ENCODE measurements at regions not wholly inside any gene's neighbourhood (a gene's known extent, or its start where the extent isn't known, plus 50 kb on each side); places are given as distances from the start of the nearest gene placed in this dataset.

GRCh38 chr17:70752966-70753467 lies 583.7 kb downstream of the KCNJ2 start:
- DNase-seq: no peak

- no peak for DNase-seq
Observed at GRCh38 chr17:70763018-70763417, 593.7 kb downstream of the KCNJ2 start.

- DNase-seq: peak; percentile 40
Observed at GRCh38 chr17:70767102-70767701, 597.9 kb downstream of the KCNJ2 start.

- DNase-seq: no peak
Observed at GRCh38 chr17:70769956-70770355, 600.6 kb downstream of the KCNJ2 start.

DNA sequence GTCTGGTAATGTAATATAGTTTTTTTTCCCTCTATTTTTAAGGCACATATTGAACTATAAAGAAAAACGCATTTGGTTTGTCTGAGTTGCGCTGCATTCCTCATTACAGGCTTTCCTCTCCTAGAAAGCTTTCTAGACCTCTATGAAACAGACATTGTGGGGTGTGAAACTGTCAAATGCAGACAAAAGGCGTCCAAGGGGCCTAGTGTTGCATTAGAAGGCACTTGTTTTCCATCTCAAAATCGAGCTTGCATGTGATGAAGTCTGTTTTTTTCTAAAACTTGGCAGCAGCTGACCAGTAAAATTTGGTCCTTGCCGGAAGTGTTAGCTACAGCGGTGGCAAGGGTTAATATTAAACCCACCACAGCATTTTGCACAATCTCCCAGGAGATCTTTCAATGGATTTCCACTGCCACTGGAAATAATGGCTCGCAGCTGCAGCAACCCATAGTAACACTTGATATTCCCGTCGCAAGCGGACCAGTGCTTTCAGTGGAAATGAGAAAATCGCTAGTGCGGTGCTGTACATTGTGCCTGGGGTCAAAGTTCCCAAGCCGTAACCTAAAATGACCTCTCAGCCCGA lies 602.6 kb downstream of the KCNJ2 start:
- DNase-seq: no peak

- no peak for DNase-seq
Observed at GRCh38 chr17:70772761-70773160, 603.4 kb downstream of the KCNJ2 start.

DNA sequence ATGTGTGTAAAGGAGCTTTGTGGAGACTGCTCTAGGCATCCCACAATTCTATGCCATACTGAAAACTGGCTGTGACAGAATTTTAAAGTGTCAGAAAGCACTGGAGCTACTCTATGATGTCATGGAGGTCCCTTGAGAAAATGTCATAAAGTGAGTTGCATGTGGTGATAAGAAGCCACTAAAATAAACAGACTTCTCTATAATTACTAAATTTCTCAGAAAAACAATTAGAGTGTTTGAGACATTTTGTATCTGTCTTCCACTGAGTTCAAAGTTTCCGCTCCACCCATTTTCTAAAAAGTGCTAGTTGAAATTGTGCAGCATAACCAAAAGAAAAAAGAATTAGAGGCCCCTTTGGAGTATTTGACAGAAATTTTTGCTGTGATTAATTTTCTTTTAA lies 603.9 kb downstream of the KCNJ2 start:
- no peak for DNase-seq

DNA sequence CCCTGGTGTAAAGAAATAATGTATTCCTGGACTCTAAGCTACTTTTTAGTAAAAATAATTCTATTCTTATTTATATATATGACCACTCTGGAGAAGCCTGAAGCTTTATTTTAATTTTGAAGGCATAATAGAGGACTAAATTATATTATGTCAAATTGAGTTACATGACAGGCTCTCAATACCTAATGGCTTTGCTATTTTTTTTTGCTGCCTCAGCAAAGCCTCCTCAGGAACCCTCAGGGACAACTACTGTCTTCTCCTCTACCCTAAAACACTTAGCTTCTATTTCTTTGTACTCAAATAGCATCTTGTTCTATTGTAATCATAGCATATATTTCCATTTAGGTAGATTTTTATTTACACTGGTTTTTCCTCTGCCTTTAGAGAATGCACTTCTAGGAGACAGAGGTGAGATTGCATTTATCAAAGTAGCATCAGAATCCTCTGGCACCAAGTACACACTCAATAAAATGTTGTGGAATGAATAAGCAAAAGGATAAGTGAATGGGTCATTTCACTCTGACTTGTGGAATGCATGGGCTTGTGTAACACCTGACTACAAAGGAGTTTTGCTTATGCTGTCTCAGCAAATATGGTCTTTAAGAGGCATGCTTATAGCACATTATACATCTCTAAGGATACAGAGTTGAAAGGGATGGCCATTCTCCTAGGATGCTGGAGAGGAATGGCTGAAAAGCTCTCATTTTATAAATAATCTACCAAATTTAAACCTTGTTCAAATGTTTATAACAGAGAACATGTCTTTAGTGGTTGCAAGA lies 605.2 kb downstream of the KCNJ2 start:
- DNase-seq: no peak

- DNase-seq: no peak
Observed at GRCh38 chr17:70775679-70776078, 606.3 kb downstream of the KCNJ2 start.

DNA sequence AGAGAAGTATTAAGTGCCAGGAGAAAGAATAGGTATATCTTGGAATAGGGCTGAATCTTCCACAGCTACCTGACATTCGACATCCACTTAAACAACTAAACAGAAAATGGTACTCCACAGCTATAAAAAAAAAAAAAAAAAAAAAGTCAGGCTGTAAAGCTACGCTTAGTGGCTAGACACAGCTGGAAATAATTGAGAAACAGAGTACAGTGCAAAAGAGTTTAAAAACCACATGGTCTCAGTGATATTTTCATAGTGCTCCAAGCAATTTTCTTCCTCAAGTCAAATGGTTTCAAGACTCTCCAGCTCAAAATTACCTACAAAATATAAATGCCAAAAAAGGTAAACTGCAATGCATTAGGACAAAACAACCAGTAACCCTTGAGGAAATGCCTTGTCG lies 607.1 kb downstream of the KCNJ2 start:
- no peak for DNase-seq

GRCh38 chr17:70780031-70780430 lies 610.7 kb downstream of the KCNJ2 start:
- DNase-seq: no peak

- DNase-seq: no peak
Observed at GRCh38 chr17:70786081-70786480, 616.7 kb downstream of the KCNJ2 start.

DNA sequence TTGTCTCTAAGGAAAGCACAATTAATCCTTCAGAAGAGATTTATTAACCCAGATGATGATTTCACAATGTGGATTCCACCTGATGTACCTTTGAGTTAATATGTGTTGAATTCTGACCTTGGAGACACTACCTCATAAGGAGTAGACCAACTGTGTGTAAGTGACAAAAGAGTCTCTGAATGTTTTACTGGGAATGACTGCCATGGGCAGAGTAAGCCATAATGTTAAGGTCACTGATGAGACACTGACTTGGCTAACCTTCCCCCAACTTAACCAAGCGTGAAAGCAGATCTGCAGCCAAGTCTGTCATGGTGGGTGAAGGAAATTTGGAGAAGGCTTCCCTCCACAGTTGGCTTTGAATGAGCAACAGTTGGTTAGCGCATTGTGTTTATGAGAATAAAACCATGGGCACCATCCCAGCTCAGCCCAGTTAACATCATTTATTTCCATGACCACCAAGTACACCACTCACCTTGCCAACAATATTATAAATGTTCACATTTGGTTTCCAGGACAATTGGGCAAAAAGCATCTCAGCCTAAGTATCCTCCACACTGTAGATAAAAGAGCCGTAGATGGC lies 618.5 kb downstream of the KCNJ2 start:
- no peak for DNase-seq

GRCh38 chr17:70791748-70792443 lies 622.6 kb downstream of the KCNJ2 start:
- DNase-seq: no peak

GRCh38 chr17:70794738-70795137 lies 625.4 kb downstream of the KCNJ2 start:
- no peak for DNase-seq

DNA sequence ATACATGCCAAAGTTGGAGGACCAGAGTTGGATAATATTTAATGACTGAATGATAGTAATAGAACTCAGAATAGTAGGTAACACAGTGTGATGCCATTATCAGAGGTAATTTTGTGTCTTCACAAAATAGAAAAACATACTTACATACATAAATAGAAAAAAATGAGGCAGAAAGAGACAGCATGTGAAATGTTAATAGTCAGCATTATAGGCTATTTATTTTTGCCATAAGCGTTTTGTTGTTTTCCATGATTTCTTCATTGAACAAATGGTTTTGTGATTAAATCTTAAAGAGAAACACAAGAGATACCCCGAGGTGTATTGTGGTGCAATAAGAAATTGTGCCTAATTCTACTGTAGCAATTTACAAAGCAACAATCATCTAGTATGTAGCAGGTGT lies 626.3 kb downstream of the KCNJ2 start:
- no peak for DNase-seq

DNA sequence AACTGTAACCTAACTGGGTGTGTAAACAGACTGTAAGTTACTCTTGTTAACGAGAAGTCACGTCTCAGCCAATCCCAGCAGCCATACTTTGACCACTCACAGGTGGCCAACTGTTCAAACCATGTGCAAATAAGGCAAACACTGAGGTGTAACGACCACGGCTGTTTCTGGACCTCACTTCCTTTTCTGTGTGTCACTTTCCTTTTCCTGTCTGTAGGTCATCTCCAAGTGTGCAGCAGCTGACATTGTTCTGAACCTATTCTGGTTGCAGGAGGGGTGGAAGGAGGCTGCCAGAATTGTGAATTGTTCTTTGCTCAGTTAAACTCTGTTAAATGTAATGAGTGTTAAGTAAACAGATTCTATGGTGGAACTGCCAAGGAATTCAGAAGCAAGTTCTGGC lies 627.4 kb downstream of the KCNJ2 start:
- DNase-seq: no peak

- no peak for DNase-seq
Observed at GRCh38 chr17:70797166-70797565, 627.8 kb downstream of the KCNJ2 start.

DNA sequence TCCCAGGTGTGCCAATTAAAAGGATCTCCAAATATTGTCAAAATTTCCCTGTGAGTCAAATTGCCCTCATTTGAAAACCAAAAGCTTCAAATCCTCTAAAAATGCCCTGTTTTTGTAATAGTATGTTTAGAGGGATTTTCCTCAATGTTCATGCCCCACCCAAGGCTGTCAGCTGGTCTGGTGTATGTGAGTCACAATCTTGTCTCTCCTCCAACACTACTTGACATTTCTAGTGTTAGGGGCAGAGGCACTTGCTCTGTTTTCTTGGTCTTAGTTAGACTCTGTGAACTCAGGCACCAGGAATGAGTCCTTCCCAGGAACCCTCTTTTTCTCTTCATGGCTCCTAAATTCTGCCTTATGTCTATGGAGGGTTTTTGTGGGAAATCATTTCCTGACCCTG lies 634.8 kb downstream of the KCNJ2 start:
- no peak for DNase-seq

- DNase-seq: no peak
Observed at GRCh38 chr17:70808596-70808995, 639.3 kb downstream of the KCNJ2 start.

GRCh38 chr17:70810609-70811008 lies 641.3 kb downstream of the KCNJ2 start:
- no peak for DNase-seq

GRCh38 chr17:70813355-70813930 lies 644.1 kb downstream of the KCNJ2 start:
- no peak for DNase-seq

- no peak for DNase-seq
Observed at GRCh38 chr17:70819183-70819582, 649.9 kb downstream of the KCNJ2 start.

All from NCI-H2227 treated with DMSO at 0.1 percent for 48 hours (cell line).